GM21786 (cell line): ENCODE measurements at regions not wholly inside any gene's neighbourhood (a gene's known extent, or its start where the extent isn't known, plus 50 kb on each side); places are given as distances from the start of the nearest gene placed in this dataset.
"Not testable (repeated sequence)": the region's sequence is repeated elsewhere in the genome, so short reads cannot be mapped to it uniquely, and the experiment has no call there.

ENCODE experiments used
- ATAC-seq: cut with Tn5 transposase; IDR thresholded peaks from one replicate; pipeline ENCODE4 v1.9.1; 2021; ENCODE audit not compliant: unreplicated experiment

- ATAC-seq, result no peak
Measured at GRCh38 chr14:49159081-49159480, 427.1 kb downstream of the RPS29 start.

DNA sequence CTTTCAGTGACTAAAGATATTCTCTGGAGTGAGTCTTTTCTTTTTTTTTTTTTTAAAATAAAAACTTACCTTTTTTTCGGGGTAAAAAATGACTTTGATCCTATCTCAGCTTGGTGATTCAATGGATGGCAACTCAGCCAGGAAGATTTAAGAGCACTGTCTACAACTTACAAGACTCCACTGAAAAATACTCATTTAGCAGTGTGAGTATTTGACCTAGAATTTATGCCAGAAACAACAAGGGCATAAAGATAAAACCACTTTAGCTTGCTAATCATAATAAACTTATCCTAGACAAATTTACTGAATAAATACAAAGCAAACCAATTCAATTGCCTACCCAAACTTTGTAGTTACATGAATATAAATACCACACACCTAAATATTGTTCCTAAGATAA is 446.6 kb downstream of the RPS29 start:
- no peak for ATAC-seq

GRCh38 chr14:49134940-49135339 is 451.2 kb downstream of the RPS29 start:
- ATAC-seq, result no peak

DNA sequence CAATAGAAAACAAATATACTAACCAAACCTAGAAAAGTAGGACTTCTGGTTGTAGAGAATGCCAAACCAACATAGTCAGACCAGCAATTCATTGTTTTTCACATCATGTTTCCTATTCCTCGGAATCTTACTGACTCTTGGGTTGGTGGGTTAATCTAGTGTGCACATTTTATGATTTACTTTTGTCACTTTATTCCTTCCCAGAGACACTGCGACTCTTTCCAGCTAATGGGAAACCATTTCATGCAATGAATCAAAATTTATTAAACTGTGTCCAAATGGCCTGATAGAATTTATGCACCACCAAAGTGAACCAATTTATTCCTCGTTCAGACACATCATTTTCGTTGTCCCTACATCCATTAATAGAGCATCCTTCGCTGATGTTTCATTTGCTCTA is 464.9 kb downstream of the RPS29 start:
- no peak for ATAC-seq

GRCh38 chr14:49114161-49114893 is 471.9 kb downstream of the RPS29 start:
- no peak for ATAC-seq

DNA sequence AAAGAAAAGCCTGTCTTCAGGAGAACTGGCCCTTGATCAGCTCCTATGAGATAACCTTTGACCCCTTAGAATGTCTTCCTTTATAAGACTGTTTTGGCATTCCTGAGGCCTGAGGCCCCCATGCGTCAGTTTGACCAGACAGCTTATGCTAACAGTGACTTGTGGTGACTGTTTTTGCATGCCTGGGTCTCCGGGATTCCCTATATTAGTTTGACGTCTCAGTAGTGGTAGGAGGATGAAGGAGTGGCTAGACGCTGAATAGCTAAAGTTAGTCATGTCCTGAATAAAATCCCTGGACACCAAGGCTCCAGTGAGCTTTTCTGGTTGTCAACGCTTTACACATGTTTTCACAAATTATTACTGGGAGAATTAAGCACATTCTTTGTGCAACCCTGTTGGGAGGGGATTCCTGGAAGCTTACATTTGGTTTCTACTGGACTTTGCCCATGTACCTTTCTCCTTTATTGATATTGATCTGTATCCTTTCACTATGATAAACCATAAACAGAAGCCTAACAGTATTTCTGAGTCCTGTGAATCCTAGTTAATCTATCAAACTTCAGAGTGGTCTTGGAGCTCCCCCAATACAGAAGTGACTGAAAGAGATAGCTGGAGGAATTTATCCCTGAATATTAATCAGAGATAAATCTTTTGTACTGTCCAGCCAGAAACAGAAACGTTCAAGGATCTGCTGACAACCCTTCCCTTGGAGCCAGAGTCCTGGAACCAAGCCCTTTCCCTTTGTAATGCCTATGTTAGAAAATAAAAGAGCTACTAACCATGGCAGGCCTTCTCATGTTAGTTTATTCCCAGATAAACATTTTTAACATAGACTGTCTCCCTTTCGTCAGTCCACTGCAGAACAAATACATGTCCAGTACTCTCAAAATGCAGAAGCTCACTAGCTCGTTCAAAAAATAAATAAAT is 479.2 kb downstream of the RPS29 start:
- no peak for ATAC-seq

DNA sequence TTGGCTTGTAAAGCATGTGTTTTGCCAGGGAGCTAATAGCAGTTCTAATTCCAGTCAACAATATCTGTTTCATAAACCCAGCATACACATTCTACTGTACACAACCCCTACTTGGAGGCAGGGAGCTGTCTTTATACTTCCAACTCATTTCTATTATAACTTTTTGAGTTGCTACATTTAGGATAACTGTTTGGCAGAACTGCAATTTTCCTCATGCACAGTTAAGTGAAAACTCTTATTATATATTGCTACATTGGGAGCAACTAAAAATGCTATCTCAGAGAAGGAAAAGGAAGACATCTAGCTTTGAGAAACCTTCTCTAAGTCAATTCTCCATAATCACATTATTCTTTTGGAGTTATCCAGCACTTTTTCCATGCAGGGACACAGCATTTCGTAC is 480.2 kb downstream of the RPS29 start:
- no peak for ATAC-seq

DNA sequence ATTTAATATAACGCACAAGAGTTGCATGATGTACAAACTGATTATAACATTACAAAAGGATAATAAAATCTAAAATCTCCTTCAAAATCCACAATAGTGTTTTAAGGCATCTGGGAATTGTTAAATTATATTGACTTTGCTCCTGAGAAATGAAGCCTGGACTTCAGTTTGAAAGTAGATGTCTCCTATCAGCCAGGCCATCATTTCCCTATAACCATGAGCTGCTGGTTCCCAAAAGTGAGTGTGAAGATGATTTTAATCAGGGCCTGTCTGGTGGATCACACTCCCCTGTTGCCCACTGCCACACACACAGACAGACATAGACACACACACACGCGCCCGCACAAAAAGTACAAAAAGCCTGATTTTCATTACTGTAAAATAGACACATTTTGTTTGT is 480.7 kb downstream of the RPS29 start:
- ATAC-seq, result no peak

GRCh38 chr14:49092345-49092744 is 493.8 kb downstream of the RPS29 start:
- ATAC-seq, result no peak

DNA sequence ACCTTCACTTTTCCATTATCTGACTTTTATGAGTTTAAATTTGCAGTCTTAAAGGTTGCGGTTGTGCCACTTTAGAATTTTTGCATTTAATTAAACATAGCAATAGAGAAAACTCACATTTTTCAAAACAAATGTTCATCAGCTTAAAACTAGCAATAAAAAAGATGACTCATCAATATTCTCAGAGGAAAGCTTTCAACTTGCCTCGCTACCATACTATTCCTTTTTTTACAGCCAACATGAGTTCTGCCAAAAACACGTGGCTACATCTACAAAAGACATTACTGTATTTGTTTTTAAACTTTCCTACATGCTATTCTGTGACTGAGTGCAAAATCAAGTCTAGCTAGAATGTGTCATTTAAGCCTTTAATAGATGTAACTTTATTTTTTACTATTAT is 497.1 kb downstream of the RPS29 start:
- ATAC-seq, result no peak

GRCh38 chr14:49073292-49073691 is 512.9 kb downstream of the RPS29 start:
- not testable (repeated sequence) for ATAC-seq

DNA sequence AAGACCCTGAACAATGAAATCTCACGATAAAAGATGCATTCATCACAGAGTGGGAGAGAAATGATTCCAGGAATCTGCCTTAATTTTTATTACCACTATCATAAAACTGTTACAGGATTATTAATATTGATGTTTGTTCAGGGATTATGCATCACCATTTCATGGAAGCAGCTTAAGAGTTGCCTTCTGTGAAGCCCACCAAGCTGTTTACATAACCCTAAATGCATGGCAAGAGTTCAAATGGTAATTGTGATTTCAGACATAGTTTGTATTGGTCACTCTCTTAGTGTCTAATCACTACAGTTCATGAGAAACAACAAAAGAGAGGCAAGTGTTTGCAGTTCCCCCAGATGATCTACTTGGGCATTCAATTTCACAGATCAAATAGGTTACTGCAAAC is 527.7 kb downstream of the RPS29 start:
- no peak for ATAC-seq

- no peak for ATAC-seq
Measured at GRCh38 chr14:49057838-49058510, 528.2 kb downstream of the RPS29 start.

DNA sequence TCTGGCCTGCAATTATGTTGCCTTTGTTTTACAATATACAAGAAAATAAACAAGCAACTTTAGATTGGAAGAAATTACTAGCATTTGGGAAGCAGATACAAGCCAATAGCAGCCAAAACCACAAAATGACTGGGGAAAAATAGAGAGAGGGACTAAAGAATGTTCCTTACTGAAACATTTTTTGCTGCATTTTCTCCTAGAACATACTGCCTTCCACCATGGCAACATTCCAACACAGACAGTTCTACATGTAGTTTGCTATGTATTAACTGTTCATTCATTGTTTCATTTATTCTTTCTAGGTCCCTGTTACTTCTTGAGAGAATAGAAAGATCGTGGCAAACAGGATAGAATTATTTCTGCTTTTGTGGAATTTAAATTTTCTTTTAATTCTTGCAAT is 530.2 kb downstream of the RPS29 start:
- no peak for ATAC-seq

DNA sequence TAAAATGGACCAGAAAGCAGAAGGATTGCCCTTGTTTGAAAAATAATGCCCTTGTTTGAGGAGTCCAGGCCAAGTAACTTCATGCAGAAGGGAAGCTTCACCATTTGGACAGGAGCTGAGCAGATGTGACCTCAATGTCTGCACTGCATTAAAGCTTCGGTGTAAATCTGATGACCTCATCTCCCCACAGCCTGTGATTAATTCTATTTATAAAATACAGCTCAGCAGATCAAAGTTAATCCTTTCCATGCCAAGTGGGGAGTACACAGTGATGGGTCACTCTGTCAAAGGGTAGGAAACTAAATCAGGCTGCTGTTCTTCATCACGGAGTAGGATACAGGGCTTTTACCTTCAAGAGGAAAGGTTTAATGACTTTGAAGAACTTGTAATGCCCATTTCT is 533.7 kb downstream of the RPS29 start:
- ATAC-seq, result no peak

DNA sequence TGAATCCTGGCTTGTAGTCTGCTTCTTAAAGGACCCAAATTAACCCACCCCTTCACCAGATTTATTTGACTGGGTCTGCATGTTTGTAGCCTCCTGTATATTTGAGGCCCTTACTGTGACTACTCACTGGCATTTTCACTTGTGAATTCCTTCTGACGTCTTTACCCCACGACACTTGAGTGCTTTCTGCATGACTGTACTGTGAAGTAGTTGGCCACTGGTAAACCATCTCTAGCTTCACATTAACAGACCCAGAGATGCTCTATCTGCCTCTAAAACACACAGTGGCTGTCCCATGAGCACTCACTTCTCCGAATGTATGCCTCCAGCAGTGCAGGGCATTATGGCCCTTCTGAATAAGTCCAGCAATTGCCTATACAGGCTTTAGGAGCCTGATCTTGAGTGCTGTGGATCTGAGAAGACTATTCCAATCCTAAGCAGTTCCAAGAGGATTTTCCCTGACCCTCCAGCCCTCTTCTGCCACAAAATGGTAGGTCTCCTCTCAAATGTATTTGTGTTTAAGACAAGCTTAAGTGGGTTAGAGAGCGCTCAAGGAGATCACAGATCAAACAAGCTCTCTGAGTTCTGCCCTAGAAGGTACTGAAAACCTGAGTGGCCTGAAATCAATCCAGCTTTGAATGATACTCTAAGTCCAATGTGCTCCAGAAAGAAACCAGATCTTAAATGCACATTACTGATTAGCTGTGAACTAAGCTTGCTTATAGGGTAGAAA is 534.7 kb downstream of the RPS29 start:
- ATAC-seq, result no peak

DNA sequence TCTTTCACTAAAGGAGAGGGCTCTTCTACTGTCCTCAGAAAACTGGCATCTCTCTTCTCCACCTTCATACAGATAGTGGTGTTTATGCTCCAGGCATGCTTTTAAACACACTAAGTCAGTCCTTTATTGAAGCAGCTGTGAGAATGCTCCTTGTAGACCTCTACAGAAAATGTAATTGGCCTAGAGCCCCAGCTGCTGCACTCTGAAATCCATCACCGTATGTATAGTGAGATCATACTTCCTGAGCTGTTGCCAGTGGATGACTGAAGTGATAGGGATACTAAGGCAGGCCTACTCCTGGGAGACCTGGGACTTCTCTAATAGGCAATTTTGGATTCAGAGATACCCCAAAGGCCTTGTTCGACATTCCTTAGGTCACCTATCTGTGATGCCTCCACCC is 535.4 kb downstream of the RPS29 start:
- no peak for ATAC-seq

GRCh38 chr14:49049711-49050110 is 536.5 kb downstream of the RPS29 start:
- ATAC-seq, result no peak

DNA sequence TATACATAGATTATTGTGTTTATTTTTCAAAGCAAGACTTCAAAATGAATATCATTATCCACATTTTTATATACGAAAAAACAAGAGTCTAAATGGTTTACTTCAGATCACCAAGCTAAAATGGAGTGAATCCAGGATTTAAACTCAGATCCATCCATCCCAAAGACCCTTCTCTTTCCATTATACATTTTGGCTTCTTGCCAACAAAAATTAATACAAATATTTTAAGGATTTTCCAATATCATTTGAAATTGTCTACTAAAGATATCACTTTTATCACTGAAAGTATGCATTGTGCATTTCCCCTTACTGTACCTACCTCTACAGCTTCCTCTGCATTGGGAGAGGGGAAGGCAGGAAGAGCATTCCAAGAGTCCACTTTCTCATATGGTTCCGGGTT is 541.2 kb downstream of the RPS29 start:
- no peak for ATAC-seq

GRCh38 chr14:49036984-49037516 is 549.1 kb downstream of the RPS29 start:
- ATAC-seq, result no peak

DNA sequence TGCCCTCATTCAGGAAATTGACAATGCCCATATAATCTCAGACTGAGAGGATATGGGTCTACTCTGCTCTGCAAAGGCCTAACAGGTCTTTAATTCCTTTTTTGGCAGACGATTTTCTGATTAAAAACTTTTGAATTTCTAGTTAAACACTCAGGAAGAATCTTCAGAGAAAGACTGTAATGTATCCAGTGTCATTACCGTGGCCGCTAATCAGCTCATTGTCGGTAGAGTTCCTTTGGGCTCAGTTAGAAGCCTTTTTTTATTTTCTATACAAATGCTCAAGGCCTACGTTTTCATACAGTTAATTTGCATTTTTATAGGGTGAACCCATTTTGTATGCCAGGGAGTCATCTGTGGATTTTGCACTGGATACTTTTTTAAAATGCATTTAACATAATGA is 549.9 kb downstream of the RPS29 start:
- ATAC-seq, result no peak
